ENCODE measurements at regions not wholly inside any gene's neighbourhood (a gene's known extent, or its start where the extent isn't known, plus 50 kb on each side); places are given as distances from the start of the nearest gene placed in this dataset.

- TF ChIP-seq CTCF (IDR thresholded peaks at IDR 0.05) (no peak), POLR2A (IDR thresholded peaks at IDR 0.05) (no peak)
Measured at GRCh38 chr2:182622231-182622630, 93.8 kb upstream of the DNAJC10 start.
